HG02571 (cell line): ENCODE measurements at regions not wholly inside any gene's neighbourhood (a gene's known extent, or its start where the extent isn't known, plus 50 kb on each side); places are given as distances from the start of the nearest gene placed in this dataset.
"Not testable (repeated sequence)": the region's sequence is repeated elsewhere in the genome, so short reads cannot be mapped to it uniquely, and the experiment has no call there.

Experiments used
- ATAC-seq: cut with Tn5 transposase; IDR thresholded peaks from one replicate; pipeline ENCODE4 v1.9.1; 2021; ENCODE audit warnings: mild to moderate bottlenecking, moderate library complexity; ENCODE audit not compliant: unreplicated experiment

DNA sequence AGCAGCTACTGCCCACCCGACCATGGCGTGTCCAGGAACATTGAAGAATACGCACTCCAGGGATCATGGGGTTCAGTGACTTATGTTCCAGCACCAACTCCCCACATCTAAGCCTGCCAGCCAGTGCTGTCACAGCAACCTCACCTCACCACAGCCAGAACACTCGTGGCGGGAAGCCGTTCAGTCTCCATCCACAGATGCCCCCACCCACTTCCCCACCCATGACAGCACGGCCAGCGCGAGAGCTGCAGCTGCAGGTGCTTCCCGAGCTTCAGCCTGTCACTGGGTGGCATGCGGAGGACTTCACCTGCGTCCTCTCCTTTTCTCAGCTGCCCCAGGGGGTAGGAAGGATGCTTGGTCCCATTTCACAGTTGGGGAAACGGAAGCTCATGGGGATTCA is 50.3 kb downstream of the RBFOX3 start:
- ATAC-seq = no peak

DNA sequence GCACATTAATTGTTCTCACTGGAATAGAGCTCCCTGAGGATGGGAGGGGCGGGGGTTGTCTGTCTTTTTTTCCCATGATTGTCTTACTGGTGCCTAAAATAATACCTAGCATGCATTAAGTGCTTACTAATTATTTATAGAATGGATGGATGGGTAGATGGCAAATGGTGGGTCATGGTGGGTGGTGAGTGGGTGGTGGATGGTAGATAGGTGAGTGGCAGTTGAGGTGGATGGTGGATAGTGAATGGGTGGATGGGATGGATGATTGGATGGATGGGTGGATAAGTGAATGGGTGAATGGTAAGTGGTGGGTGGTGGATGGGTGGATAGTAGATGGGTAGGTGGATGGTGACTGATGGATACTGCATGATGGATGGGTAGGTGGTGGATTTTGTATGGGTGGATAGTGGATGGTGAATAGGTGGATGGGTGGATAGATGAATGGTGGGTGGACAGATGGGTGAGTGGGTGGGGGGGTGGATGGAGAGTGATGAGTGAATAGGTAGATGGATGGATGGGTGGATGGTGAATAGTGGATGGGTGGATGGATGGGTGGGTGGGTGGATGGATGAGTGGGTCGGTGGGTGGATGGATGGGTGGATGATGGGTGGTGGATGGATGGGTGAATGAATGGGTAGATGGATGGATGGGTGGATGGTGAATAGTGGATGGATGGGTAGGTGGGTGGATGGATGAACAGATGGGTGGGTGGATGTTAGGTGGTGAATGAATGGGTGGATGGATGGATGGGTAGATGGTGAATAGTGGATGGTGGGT is 51.6 kb downstream of the RBFOX3 start:
- no peak for ATAC-seq

DNA sequence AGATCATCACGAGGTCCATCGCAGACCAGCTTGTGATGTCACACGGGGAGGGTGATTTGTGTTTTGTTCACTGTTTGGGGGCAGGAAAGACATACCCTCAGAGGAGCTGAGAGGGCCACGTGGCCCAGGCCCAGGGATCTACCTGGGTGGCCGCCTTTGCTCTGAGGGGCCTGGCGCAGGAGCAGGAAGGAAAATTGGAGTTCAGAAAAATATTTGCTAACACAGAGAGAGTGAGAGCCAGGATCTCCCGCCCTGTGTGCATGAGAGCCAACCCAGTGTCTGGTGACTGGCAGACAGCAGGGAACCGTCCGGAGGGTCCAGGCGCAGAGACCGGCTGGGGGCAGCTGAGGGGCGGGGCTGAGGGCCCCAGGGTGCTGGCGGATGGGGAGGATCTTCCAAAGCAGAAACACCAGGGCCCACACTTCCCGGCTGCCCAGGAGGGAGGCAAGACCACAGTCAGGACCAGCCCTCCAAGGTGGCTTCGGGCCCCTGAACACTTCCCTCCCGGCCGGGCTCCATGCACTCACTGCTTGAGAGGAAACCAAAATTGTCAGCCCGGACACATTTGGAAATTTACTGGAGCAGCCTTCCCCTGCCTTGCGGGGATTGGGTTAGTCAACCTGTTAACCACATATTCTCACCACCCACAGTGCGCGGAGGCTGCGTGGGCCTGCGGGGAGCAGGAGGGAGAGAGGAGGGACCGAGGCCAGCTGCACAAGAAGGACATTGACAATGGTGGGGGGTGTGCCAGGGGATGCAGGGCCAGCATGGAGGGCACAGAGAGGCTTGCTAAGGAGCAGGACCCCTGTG is 52.6 kb downstream of the RBFOX3 start:
- no peak for ATAC-seq

DNA sequence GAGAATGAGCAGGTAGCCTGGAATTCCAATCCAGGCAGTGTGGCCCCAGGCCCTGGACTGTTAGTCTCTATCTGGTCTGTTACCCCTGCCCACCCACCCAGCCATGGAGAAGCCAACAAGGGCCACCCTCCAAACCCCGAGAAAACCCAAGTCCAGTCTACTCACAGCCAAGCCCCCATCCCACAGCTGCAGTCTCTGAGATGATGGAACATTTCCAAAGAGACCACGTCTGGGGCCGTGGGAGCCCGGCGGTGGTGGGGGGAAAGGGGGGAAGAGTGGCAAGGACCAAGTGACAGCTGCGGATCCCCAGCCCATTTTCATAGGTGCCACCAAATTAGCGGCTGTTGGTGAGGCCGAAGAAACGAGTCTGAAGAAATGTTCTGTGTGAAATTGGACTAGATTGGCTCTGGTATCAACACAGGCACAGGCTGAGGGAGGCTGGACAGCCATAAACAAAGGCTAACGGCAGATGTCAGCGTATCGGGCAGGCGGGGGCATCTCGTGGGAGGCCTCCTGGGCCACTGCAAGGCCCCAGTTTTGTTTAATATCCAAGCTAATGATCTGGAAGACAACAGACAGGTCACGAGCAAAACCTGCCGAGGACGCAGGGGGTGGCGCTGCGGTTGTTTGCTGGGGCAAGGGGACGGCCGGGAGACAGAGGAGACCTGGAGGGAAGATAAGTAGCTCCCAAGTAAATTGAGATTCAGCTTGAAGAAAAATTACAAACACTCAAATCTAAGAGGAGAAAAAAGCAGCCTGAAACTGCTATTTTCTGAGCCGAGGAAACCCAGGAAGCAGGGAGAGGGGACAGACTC is 53.4 kb downstream of the RBFOX3 start:
- no peak for ATAC-seq

DNA sequence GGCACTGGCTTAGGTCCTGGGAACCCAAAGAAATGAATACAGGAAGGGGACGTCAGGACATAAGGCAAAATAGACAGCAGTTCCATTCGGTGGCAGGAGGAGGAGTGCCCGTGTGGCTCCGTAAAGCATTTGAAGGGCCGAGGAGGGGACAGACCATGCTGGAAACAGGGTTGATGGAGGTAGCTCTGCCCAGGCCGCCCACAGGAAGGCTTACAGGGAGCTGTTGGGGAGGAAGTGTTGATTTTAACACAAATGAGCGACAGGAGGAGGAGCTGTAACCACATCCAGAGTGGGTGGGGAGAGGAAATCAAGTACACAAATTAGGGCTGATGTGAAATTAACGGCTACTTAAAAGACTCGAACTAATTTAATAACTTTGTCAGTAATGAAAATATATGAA is 54.6 kb downstream of the RBFOX3 start:
- no peak for ATAC-seq

DNA sequence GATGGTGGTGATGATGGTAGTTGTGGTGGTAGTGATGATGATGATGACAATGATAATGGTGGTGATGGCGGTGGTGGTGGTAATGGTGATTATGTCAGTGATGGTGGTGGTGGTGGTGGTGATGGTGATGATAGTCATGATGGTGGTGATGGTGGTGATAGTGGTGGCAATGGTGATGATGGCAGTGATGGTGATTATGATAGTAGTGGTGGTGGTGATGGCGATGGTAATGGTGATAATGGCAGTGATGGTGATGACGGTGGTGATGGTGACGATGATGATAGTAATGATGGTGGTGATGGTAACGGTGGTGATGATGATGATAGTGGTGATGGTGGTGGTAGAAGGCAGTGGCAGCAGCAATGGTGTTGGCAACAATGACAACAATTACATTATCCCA is 55.3 kb downstream of the RBFOX3 start:
- no peak for ATAC-seq

DNA sequence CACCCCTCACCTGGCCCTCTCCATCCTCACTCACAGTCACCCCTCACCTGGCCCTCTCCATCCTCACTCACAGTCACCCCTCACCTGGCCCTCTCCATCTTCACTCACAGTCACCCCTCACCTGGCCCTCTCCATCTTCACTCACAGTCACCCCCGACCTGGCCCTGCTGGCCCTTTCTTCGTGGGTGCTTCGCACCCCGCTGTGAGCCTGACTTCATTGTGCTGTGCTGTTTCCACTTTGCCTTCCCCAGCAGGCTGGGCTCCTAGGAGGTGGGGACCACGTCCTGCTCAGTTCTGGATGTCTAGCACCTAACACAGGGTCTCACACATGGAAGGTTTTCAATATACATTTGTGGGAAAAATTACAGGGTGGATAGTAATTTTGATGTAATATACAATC is 56.5 kb downstream of the RBFOX3 start:
- not testable (repeated sequence) for ATAC-seq

DNA sequence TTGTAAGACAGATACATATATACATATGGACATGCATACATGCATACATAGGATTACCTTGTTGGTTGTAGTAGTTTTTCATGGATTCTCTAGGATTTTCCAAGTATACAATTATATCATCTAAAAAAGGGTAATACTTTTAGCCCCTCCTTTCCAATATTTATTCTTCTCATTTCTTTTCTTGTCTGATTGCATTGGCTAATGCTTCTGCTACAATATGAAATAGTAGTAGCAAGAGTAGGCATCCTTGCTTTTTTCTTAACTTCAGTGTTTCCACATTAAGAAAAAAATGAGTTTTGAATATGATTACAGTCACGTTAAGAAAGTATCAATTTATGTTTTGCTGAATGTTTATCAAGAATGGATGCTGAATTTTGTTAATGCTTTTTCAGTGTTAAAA is 58.0 kb downstream of the RBFOX3 start:
- ATAC-seq = no peak

DNA sequence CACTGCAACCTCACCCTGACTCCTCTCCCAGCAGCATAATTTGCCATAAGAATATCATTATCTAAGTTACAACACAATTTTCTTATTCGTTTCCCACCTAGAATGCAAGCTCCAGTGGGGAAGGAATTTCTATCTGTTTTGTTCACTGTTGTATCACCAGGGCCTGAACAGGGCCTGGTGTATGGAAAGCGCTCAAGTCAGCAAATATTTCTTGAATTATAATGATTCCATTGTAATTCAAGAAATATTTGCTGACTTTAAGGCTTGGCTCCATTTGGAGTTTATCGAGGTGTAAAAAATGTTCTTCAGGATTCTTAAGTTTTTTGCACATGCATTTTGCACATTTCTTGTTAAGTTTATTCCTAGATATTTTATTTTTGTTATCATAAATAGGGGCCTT is 58.4 kb downstream of the RBFOX3 start:
- ATAC-seq = no peak

DNA sequence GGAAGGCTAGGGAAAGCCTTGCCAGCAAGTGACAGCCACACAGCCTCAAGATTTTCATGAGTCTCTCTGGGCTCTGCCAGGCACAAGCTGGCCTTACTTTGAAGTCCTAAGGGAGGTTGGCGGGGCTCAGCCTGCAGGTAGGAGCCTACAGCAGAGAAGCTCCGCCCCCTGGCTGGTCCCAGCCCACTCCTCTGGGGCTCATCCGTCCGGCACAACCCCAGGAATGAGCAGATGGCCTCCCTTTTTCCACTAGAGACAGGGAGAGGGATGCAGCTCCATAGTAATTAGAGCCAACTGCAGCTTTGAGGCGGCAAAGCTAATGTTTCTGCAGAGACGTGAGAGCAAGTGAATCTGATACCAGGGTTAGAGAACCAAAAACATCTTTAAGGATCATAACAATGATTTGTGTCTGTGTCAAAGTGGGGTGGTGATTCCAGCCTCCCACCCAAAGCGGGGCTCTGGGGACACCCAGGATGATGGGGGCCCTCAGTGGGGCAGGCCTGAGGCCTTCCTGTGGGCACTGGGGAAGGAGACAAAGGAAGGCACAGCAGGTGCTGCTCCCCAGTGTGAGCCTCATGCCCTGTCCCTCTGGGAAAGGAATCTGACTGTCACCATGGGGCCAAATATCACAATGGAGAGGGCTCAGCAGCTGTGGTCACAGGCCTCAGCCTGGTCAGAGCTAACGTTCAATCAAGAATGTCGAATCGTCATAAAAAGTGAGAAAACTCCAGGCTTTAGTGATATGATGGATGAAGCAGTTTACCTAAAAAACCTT is 61.5 kb downstream of the RBFOX3 start:
- ATAC-seq = no peak

DNA sequence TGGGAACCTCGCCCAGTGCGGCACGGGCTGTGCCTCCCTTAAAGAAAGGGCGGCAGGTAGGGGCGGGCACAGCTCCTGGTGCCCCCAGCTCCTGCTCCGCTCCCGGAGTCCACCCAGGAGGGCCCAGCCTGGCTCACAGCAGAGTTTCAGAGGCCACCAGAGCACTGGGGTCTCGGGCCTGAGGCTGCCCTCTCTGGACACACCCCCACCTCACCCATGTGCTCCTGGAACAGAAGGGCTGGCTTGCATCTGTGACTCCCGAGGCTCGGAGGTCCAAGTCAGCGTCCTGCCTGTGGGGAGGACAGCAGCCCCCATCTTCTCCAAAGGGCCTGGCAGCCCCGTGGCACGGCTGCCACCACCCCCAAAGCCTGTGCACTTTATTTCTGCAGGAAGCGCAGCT is 62.7 kb downstream of the RBFOX3 start:
- no peak for ATAC-seq

DNA sequence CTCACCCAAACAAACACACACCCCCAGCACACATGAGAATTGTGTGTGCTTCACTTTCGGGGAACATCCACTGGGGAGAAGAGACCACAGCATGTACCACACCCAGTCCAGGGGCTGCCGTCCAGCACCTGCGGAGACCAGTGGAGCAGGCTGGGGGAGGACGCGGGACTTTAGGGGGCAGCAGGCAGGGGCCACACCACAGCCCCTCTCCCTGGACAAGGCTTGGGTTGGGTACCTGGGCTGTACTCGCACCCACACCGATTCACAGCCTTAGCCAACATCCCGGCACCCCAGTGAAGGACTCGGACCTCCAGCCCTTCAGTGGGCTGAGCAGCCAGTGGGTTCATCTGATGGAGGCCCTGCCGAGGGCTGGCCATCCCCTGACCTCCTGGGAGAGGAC is 63.3 kb downstream of the RBFOX3 start:
- ATAC-seq = no peak

DNA sequence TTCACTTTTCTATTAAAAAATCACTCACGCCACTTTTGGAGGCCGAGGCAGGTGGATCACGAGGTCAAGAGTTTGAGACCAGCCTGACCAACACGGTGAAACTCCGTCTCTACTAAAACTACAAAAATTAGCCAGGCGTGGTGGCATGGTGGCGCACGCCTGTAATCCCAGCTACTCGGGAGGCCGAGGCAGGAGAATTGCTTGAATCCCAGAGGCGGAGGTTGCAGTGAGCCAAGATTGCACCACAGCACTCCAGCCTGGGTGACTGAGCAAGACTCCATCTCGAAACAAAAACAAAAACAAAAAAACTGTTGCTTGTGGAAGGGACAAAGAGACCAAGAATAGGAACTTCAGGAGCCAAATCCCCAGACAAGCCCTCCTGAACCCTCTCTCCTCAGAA is 63.7 kb downstream of the RBFOX3 start:
- ATAC-seq = not testable (repeated sequence)

DNA sequence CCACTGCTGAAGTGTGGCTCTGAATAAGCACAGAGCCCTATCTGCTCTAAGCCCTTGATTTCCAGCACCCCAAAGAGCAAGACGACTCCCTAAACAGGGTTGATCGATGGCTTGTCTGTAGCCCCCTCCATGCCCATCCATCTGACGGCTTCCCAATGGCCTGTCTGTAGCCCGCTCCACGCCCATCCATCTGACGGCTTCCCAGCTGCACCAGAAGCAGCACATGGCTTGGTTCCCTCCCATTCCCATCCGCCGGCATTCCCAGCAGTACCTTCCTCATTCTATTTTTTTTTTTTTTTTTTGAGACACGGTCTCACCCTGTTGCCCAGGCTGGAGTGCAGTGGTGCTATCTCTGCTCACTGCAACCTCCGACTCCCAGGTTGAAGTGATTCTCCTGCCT is 64.5 kb downstream of the RBFOX3 start:
- no peak for ATAC-seq

DNA sequence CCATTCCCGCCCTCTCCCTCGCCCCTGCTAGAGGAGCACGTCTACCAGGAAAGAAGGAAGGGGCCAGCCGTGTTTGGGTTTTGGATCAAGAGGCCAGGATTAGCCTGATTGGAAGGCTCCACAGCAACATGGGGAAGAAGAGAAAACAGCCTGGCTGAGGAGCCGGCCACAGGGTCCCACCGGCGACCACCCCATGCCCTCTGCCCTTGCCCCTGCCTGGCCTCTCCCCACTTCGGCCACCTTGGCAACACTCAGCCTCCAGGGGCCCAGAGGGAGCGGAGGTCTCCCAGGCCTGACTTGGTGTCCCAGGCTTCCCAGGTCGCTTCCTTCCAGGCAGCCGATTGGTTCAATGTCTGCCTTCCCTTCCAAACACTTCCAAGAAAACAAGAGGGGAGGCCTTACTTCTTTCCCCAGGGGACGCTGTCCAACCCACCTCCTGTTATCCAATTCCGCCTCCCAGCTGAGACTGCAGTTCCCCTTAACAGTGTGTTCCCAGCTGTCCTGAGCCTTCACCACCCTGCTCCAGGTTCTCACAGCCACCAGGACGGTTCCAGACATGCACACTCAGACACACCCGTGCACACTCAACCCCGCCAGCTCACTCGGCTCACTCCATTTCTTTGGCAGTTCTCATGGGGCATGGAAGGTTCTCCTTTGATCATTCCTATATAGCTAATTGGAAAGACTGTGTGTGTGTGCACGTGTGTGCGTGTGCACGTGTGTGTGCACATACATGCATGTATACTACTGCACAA is 65.4 kb downstream of the RBFOX3 start:
- ATAC-seq = no peak

DNA sequence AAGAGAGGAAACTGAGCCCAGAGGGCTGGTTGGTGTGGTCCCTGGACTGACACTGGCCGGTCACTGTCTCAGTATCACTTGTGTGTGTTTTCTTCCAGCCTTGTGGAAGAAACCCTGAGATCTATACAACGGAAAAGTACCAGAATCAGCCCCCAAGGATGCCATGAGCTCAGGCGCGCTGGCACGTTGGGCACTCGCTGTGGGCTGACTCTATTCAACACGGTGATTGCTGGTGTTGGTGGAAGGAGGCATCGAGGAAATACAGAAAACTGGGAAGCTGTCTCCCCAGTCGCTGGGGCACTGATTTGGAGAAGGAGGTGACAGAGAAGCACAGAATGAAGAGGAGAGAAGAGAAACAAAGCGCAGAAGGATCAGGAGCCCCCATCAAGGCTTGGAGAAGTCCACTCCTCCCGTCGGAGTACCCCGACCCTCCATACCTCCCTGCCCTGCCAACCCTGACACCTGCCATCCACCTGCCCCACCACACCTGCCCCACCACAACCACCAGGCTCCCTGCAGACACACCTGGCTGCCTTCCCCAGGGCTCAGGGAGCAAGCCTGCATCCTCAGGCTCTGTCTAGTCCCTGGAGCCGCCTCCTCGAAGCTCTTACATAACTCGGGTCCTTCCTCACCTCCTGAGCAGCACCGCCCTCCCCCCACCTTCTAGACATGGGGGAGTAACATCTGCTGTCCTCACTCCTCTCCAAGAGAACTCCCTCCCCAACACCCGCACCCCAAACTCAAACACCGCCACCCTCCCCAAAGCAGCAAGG is 66.5 kb downstream of the RBFOX3 start:
- ATAC-seq = no peak

DNA sequence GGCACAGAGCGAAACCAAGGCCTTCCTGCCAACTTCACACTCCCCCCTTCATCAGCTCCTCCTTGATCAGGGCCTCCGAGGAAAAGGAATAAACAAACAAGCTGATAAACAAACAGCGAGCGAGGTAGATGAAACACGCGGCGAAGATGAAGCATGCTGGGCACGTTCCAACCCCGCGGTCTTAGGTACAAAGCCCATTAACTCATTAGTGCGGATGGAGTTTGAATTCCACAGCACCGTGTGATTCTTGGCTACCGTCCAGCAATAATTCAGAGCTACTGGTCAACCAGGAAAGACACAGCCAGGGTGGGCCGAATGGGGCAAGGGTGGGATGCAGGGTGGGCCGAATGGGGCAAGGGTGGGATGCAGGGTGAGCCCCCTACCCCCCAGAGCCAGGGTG is 67.3 kb downstream of the RBFOX3 start:
- no peak for ATAC-seq

DNA sequence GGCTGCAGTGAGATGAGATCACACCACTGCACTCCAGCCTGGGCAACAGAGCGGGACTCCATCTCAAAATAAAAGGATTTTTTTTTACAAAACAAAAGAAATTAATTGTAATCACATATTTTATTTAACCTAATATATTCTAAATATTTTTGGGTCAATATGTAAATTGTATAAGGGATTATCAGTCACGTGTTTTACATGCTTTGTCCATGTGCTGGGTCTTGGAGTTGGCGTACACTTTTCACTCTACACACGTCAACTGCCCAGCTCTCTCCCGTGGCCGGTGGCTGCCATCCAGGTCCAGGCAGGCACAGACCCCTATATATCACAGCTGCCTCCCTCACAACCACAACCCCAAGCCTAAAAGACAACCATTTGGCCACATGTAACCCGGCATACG is 68.1 kb downstream of the RBFOX3 start:
- ATAC-seq = no peak
